COR-L47 (cell line): ENCODE measurements at regions not wholly inside any gene's neighbourhood (a gene's known extent, or its start where the extent isn't known, plus 50 kb on each side); places are given as distances from the start of the nearest gene placed in this dataset.
"Not testable (repeated sequence)": the region's sequence is repeated elsewhere in the genome, so short reads cannot be mapped to it uniquely, and the experiment has no call there.

ENCODE experiments used
- DNase-seq: peaks from one replicate; lab custom pipeline; 2025; lab: John Stamatoyannopoulos, UW

GRCh38 chr1:241447031-241447644 lies 72.4 kb downstream of the FH start:
- DNase-seq, result no peak

- DNase-seq, result no peak
Measured at GRCh38 chr1:241444836-241445235, 74.7 kb downstream of the FH start.

GRCh38 chr1:241443561-241443960 lies 76.0 kb downstream of the FH start:
- DNase-seq, result no peak

GRCh38 chr1:241442686-241443085 lies 76.9 kb downstream of the FH start:
- DNase-seq, result no peak

GRCh38 chr1:241440904-241441303 lies 78.7 kb downstream of the FH start:
- DNase-seq, result no peak

- not testable (repeated sequence) for DNase-seq
Measured at GRCh38 chr1:241438686-241439085, 80.9 kb downstream of the FH start.

GRCh38 chr1:241432241-241432640 lies 75.2 kb upstream of the RGS7 start:
- no peak for DNase-seq

GRCh38 chr1:241425091-241425490 lies 68.1 kb upstream of the RGS7 start:
- not testable (repeated sequence) for DNase-seq

GRCh38 chr1:241424480-241424971 lies 67.5 kb upstream of the RGS7 start:
- no peak for DNase-seq

GRCh38 chr1:241423541-241424479 lies 66.8 kb upstream of the RGS7 start:
- DNase-seq, result peak; percentile 72

- no peak for DNase-seq
Measured at GRCh38 chr1:241422470-241422869, 65.5 kb upstream of the RGS7 start.

- DNase-seq, result no peak
Measured at GRCh38 chr1:241419986-241420385, 63.0 kb upstream of the RGS7 start.

- no peak for DNase-seq
Measured at GRCh38 chr1:241417258-241417657, 60.3 kb upstream of the RGS7 start.

GRCh38 chr1:241413974-241414373 lies 57.0 kb upstream of the RGS7 start:
- DNase-seq, result no peak

GRCh38 chr1:241413386-241413785 lies 56.4 kb upstream of the RGS7 start:
- no peak for DNase-seq

- DNase-seq, result no peak
Measured at GRCh38 chr1:241412646-241413045, 55.6 kb upstream of the RGS7 start.

- DNase-seq, result no peak
Measured at GRCh38 chr1:241411776-241412338, 54.9 kb upstream of the RGS7 start.

GRCh38 chr1:241411056-241411775 lies 54.2 kb upstream of the RGS7 start:
- DNase-seq, result peak; percentile 40

- DNase-seq, result no peak
Measured at GRCh38 chr1:241408170-241408569, 51.2 kb upstream of the RGS7 start.
